HCT116 (cell line): ENCODE measurements at regions not wholly inside any gene's neighbourhood (a gene's known extent, or its start where the extent isn't known, plus 50 kb on each side); places are given as distances from the start of the nearest gene placed in this dataset.

Experiments
- ATAC-seq: fragments of 200-7000 bp; cut with Tn5 transposase; 2 replicates; pipeline ENCODE4 v1.9.1; 2020; ENCODE audit warnings: mild to moderate bottlenecking, moderate library complexity
- BruUV-seq: library from RNA; stranded (reverse); fragments of 400-500 nt; replicated peaks from 2 replicates; lab custom pipeline; 2021; lab: Mats Ljungman, UMichigan
- CTCF ChIA-PET: fragments of 300-600 bp; sonication (Branson Sonifier 250); formaldehyde crosslinking; loops from one replicate; lab custom pipeline; 2021; ENCODE audit warnings: antibody characterized with exemption; lab: Charles Lee
- POLR2A ChIA-PET: fragments of 300-600, 350-600 bp; sonication (Branson Sonifier 250); formaldehyde crosslinking; loops from one replicate; lab custom pipeline; 2021; ENCODE audit warnings: antibody characterized with exemption; lab: Charles Lee
- RAD21 ChIA-PET, 2 experiments: fragments of 300-600 bp; sonication (Branson Sonifier 250); formaldehyde crosslinking; loops; one replicate each; lab custom pipeline; 2023; ENCODE audit warnings: low total read pairs in 2 of 2; ENCODE audit not compliant: uncharacterized antibody in 2 of 2, unreplicated experiment in 2 of 2, low non-redundant PET in 1 of 2; lab: Charles Lee
- DNase-seq: peaks from one replicate; pipeline ENCODE4 v3.0.0-alpha.2; 2010; ENCODE audit warnings: low read depth, low spot score
- H2AFZ ChIP-seq: fragments of 200-600 bp; shearing (Covaris generic), sonication (generic); 2 replicates; pipeline ENCODE4 v1.6.1; 2017; ENCODE audit warnings: low read depth, mixed run types, mixed read lengths, antibody characterized with exemption, low read length; ENCODE audit not compliant: poor library complexity, severe bottlenecking
- H3K27ac ChIP-seq: 2 replicates; pipeline ENCODE4 v1.5.1; 2012; ENCODE audit warnings: low read depth, low read length
- H3K27me3 ChIP-seq: fragments of 200-600 bp; sonication (generic); 2 replicates; pipeline ENCODE4 v1.6.1; 2016; ENCODE audit warnings: mixed run types, low read length, mixed read lengths; ENCODE audit not compliant: insufficient read depth
- H3K36me3 ChIP-seq, 2 experiments: fragments of 200-500 bp in 1 of 2; fragments of 200-600 bp in 1 of 2; sonication (Bioruptor generic) in 1 of 2; sonication (generic) in 1 of 2; 2 replicates each; pipeline versions ENCODE4 v1.5.1 to v1.6.1; 2014 to 2016; ENCODE audit warnings: low read length in 2 of 2, inconsistent platforms in 1 of 2, mixed read lengths in 1 of 2, mixed run types in 1 of 2; ENCODE audit not compliant: insufficient read depth in 2 of 2, control insufficient read depth in 1 of 2
- H3K4me1 ChIP-seq, 2 experiments: fragments of 200-600 bp in 1 of 2; sonication (generic) in 1 of 2; 2 replicates each; pipeline versions ENCODE4 v1.5.1 to v1.6.1; 2012 to 2017; ENCODE audit warnings: low read length in 2 of 2, inconsistent platforms in 1 of 2, mild to moderate bottlenecking in 1 of 2, mixed read lengths in 1 of 2, mixed run types in 1 of 2, moderate library complexity in 1 of 2; ENCODE audit not compliant: insufficient read depth in 2 of 2, control insufficient read depth in 1 of 2
- H3K4me2 ChIP-seq: fragments of 200-600 bp; sonication (generic); 2 replicates; pipeline ENCODE4 v1.6.1; 2017; ENCODE audit warnings: mixed run types, low read length, mixed read lengths
- H3K4me3 ChIP-seq, 2 experiments: fragments of 200-600 bp in 1 of 2; sonication (generic) in 1 of 2; replicated peaks in 1 of 2; 2 replicates each; pipeline ENCODE4 v1.5.1; 2011 to 2016; ENCODE audit warnings: low read length in 2 of 2, control low read depth in 1 of 2, low read depth in 1 of 2, mild to moderate bottlenecking in 1 of 2, mixed read lengths in 1 of 2, mixed run types in 1 of 2
- H3K79me2 ChIP-seq: fragments of 200-600 bp; sonication (generic); 2 replicates; pipeline ENCODE4 v1.6.1; 2017; ENCODE audit warnings: mild to moderate bottlenecking, mixed run types, low read length, moderate library complexity, mixed read lengths; ENCODE audit not compliant: insufficient read depth
- H3K9ac ChIP-seq: fragments of 200-600 bp; sonication (generic); 2 replicates; pipeline ENCODE4 v1.6.1; 2016; ENCODE audit warnings: low read length, mixed read lengths
- H3K9me2 ChIP-seq: fragments of 200-600 bp; sonication (generic), shearing (Covaris generic); 2 replicates; pipeline ENCODE4 v1.6.1; 2017; ENCODE audit warnings: mixed run types, mild to moderate bottlenecking, moderate library complexity; ENCODE audit not compliant: insufficient read depth
- H3K9me3 ChIP-seq, 2 experiments: fragments of 200-500 bp in 1 of 2; fragments of 200-600 bp in 1 of 2; sonication (Bioruptor generic) in 1 of 2; sonication (generic) in 1 of 2; 2 replicates each; pipeline ENCODE4 v1.6.1; 2014 to 2017; ENCODE audit warnings: low read length in 2 of 2, mixed read lengths in 2 of 2, inconsistent platforms in 1 of 2, low read depth in 1 of 2, mild to moderate bottlenecking in 1 of 2, mixed run types in 1 of 2, moderate library complexity in 1 of 2; ENCODE audit not compliant: control insufficient read depth in 1 of 2, insufficient read depth in 1 of 2
- H4K20me1 ChIP-seq: fragments of 200-600 bp; sonication (generic), shearing (Covaris generic); 2 replicates; pipeline ENCODE4 v1.6.1; 2017; ENCODE audit warnings: mixed run types, mild to moderate bottlenecking, moderate library complexity; ENCODE audit not compliant: insufficient read depth
- ATF3 ChIP-seq: IDR thresholded peaks from 2 replicates; pipeline ENCODE4 v1.6.1; 2012
- CBX3 ChIP-seq: IDR thresholded peaks from 2 replicates; pipeline ENCODE4 v1.6.1; 2012; ENCODE audit warnings: low read depth
- CEBPB ChIP-seq: IDR thresholded peaks from 2 replicates; pipeline ENCODE4 v1.6.1; 2012; ENCODE audit warnings: low read depth
- EGR1 ChIP-seq: IDR thresholded peaks from 2 replicates; pipeline ENCODE4 v1.6.1; 2012; ENCODE audit warnings: low read depth
- ELF1 ChIP-seq: IDR thresholded peaks from 2 replicates; pipeline ENCODE4 v1.6.1; 2012; ENCODE audit warnings: low read depth, borderline replicate concordance
- EZH2 ChIP-seq: fragments of 200-600 bp; sonication (generic); IDR thresholded peaks from 2 replicates; pipeline ENCODE4 v1.6.1; 2017; ENCODE audit warnings: antibody characterized with exemption, mixed run types
- EZH2phosphoT487 ChIP-seq: fragments of 200-600 bp; IDR thresholded peaks from 2 replicates; pipeline ENCODE4 v1.6.1; 2018; ENCODE audit warnings: antibody characterized with exemption, borderline replicate concordance
- JUND ChIP-seq: IDR thresholded peaks from 2 replicates; pipeline ENCODE4 v1.6.1; 2012
- MAX ChIP-seq: IDR thresholded peaks from 2 replicates; pipeline ENCODE4 v1.6.1; 2012
- POLR2A ChIP-seq: IDR thresholded peaks from 2 replicates; pipeline ENCODE4 v1.7.0; 2011; ENCODE audit warnings: borderline replicate concordance; ENCODE audit not compliant: insufficient read depth, insufficient read length; ENCODE audit errors: extremely low read depth
- POLR2AphosphoS5 ChIP-seq: IDR thresholded peaks from 2 replicates; pipeline ENCODE4 v1.6.1; 2011; ENCODE audit warnings: mild to moderate bottlenecking, low read depth, low read length, moderate library complexity
- RAD21 ChIP-seq: IDR thresholded peaks from 2 replicates; pipeline ENCODE4 v1.6.1; 2012; ENCODE audit warnings: low read depth, mild to moderate bottlenecking
- SIN3A ChIP-seq: IDR thresholded peaks from 2 replicates; pipeline ENCODE4 v1.6.1; 2012; ENCODE audit warnings: low read depth
- TCF7L2 ChIP-seq: IDR thresholded peaks from 2 replicates; pipeline ENCODE4 v1.7.0; 2011; ENCODE audit warnings: borderline replicate concordance, inconsistent platforms; ENCODE audit not compliant: insufficient read depth, insufficient read length; ENCODE audit errors: extremely low read depth
- YY1 ChIP-seq: IDR thresholded peaks from 2 replicates; pipeline ENCODE4 v1.6.1; 2011; ENCODE audit warnings: low read length, low read depth, moderate library complexity, mild to moderate bottlenecking; ENCODE audit not compliant: insufficient replicate concordance; ENCODE audit errors: extremely low read depth
- ZFX ChIP-seq: fragments of 450-650 bp; IDR thresholded peaks from 2 replicates; pipeline ENCODE4 v1.6.1; 2017
- ZNF274 ChIP-seq: fragments of 200-500 bp; sonication (Bioruptor generic); IDR thresholded peaks from 2 replicates; pipeline ENCODE4 v1.6.1; 2014; ENCODE audit warnings: mild to moderate bottlenecking, low read depth, low read length, inconsistent platforms
- intact Hi-C: fragments of 100-400 bp; cut with micrococcal nuclease; formaldehyde crosslinking; loops from 2 replicates; pipeline ENCODE4 v1.10.0; 2022
- TF ChIP-seq, protein P1 (sequence below): IDR thresholded peaks from 2 replicates; pipeline ENCODE4 v1.6.1; 2011; ENCODE audit warnings: mild to moderate bottlenecking, low read length, moderate library complexity; ENCODE audit not compliant: insufficient replicate concordance; ENCODE audit errors: extremely low read depth

DNA sequence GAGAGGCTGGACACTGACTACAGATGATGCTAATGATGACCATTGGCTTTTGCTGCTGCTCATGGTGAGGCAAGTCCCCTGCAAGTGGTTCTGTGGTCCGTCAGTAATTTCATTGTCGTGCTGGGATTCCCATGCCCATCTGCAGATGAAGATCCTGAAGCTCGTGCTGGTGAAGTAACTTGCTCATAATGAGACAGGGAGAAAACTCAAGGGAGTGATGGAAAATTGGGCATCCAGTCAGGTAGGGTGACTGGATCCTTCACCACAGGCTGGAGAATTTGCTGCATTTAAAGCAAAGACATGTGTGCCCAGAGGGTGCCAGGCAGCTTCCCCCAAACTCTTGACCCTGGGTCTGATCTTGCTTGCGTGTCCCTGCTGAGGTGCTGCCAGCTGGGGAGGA, 125.6 kb downstream of the TSN start:
- Histone ChIP-seq H3K9me3 (no peaks in the 10 kb centered on the region), H3K9ac (no peak overlapping the region), H2AFZ (no peak overlapping the region), H3K4me1 (no peaks in the 10 kb centered on the region), H3K4me3 (no peak overlapping the region), H3K79me2 (no peaks in the 10 kb centered on the region), H3K27ac (no peak overlapping the region), H3K36me3 (no peaks in the 10 kb centered on the region), H3K27me3 (peaks cover 36% of the 10 kb centered on the region), H4K20me1 (no peaks in the 10 kb centered on the region), H3K9me2 (no peaks in the 10 kb centered on the region), H3K4me2 (no peak overlapping the region)
- CTCF ChIA-PET = interaction anchor here (0.6 kb wide), 1 partner anchor 17 kb away, joined by 3 read pairs; no protein-coding TSS in a partner anchor
- no TSS peak for BruUV-seq
- no peak for DNase-seq
- RAD21 ChIA-PET = no interaction called here
- no peak for TF ChIP-seq JUND
- TF ChIP-seq CEBPB = no peak
- TF ChIP-seq EZH2phosphoT487 = no peak
- TF ChIP-seq, protein P1, sequence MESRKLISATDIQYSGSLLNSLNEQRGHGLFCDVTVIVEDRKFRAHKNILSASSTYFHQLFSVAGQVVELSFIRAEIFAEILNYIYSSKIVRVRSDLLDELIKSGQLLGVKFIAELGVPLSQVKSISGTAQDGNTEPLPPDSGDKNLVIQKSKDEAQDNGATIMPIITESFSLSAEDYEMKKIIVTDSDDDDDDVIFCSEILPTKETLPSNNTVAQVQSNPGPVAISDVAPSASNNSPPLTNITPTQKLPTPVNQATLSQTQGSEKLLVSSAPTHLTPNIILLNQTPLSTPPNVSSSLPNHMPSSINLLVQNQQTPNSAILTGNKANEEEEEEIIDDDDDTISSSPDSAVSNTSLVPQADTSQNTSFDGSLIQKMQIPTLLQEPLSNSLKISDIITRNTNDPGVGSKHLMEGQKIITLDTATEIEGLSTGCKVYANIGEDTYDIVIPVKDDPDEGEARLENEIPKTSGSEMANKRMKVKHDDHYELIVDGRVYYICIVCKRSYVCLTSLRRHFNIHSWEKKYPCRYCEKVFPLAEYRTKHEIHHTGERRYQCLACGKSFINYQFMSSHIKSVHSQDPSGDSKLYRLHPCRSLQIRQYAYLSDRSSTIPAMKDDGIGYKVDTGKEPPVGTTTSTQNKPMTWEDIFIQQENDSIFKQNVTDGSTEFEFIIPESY = no peak
- no peak for TF ChIP-seq EZH2
- TF ChIP-seq POLR2AphosphoS5 = no peak
- TF ChIP-seq EGR1 = no peak
- TF ChIP-seq MAX = no peak
- POLR2A ChIA-PET = no interaction called here
- intact Hi-C loops = no loop called here
- no peak for ATAC-seq

- Histone ChIP-seq H4K20me1 (no peaks in the 10 kb centered on the region), H3K4me1 (no peaks in the 10 kb centered on the region), H3K79me2 (no peaks in the 10 kb centered on the region), H3K27ac (no peak overlapping the region), H3K4me2 (no peak overlapping the region), H3K9ac (no peak overlapping the region), H3K27me3 (peaks cover 39% of the 10 kb centered on the region), H3K4me3 (no peak overlapping the region), H3K9me2 (no peaks in the 10 kb centered on the region), H2AFZ (no peak overlapping the region), H3K9me3 (no peaks in the 10 kb centered on the region), H3K36me3 (no peaks in the 10 kb centered on the region)
- RAD21 ChIA-PET = no interaction called here
- ATAC-seq = no peak
- DNase-seq = no peak
- POLR2A ChIA-PET = no interaction called here
- CTCF ChIA-PET = no interaction called here
- BruUV-seq = no TSS peak
- intact Hi-C loops = no loop called here
- TF ChIP-seq ZNF274 (no peak), EZH2phosphoT487 (no peak), EGR1 (no peak), POLR2A (no peak), JUND (no peak), TCF7L2 (no peak), ELF1 (no peak), SIN3A (no peak), RAD21 (no peak), CBX3 (no peak), ZFX (no peak), ATF3 (no peak), YY1 (no peak), POLR2AphosphoS5 (no peak)
Observed at GRCh38 chr2:121881950-121882349, 126.5 kb downstream of the TSN start.
